Neural progenitor cell (in vitro differentiated cells): ENCODE measurements at regions not wholly inside any gene's neighbourhood (a gene's known extent, or its start where the extent isn't known, plus 50 kb on each side); places are given as distances from the start of the nearest gene placed in this dataset.

Source experiments
- CTCF ChIP-seq: fragments of 200-600 bp; sonication (generic); IDR thresholded peaks from 2 replicates; pipeline ENCODE4 v1.5.1; 2017; ENCODE audit warnings: antibody characterized with exemption, mild to moderate bottlenecking
- EZH2 ChIP-seq: fragments of 200-600 bp; sonication (generic); IDR thresholded peaks from 2 replicates; pipeline ENCODE4 v1.6.1; 2017; ENCODE audit warnings: antibody characterized with exemption, mild to moderate bottlenecking, moderate library complexity
- EZH2phosphoT487 ChIP-seq: fragments of 200-600 bp; sonication (generic); IDR thresholded peaks from 2 replicates; pipeline ENCODE4 v1.6.1; 2017; ENCODE audit warnings: antibody characterized with exemption

GRCh38 chr5:3220201-3220600 is 375.4 kb upstream of the IRX1 start:
- TF ChIP-seq CTCF (no peak), EZH2 (no peak), EZH2phosphoT487 (no peak)
